ENCODE measurements at regions not wholly inside any gene's neighbourhood (a gene's known extent, or its start where the extent isn't known, plus 50 kb on each side); places are given as distances from the start of the nearest gene placed in this dataset.

DNA sequence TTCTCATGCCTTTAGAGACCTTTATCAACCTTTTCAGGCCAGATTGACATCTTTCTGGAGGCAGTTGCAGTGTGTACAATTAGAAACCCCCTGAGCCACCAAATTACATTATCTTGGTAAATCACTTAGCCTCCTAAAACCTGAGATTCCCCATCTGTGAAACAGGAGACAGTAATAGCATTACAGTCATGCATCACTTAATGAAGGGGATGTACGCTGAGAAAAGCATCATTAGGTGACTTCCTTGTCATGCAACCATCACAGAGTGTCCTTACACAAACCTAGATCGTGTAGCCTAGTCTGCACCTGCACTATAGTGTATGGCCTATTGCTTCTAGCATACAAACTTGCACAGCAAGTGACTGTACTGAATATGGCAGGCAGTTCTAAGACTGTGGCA, 400.8 kb upstream of the CNTN3 start:
- TF ChIP-seq, protein P1, sequence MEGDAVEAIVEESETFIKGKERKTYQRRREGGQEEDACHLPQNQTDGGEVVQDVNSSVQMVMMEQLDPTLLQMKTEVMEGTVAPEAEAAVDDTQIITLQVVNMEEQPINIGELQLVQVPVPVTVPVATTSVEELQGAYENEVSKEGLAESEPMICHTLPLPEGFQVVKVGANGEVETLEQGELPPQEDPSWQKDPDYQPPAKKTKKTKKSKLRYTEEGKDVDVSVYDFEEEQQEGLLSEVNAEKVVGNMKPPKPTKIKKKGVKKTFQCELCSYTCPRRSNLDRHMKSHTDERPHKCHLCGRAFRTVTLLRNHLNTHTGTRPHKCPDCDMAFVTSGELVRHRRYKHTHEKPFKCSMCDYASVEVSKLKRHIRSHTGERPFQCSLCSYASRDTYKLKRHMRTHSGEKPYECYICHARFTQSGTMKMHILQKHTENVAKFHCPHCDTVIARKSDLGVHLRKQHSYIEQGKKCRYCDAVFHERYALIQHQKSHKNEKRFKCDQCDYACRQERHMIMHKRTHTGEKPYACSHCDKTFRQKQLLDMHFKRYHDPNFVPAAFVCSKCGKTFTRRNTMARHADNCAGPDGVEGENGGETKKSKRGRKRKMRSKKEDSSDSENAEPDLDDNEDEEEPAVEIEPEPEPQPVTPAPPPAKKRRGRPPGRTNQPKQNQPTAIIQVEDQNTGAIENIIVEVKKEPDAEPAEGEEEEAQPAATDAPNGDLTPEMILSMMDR (conservative IDR thresholded peaks at IDR 0.05; ENCODE audit: low read depth, low read length) = no peak
- H3K4me3 ChIP-seq (ENCODE audit: low read depth, low read length) = no peak overlapping the region
- no peak for DNase-seq (ENCODE audit: low read depth)

DNA sequence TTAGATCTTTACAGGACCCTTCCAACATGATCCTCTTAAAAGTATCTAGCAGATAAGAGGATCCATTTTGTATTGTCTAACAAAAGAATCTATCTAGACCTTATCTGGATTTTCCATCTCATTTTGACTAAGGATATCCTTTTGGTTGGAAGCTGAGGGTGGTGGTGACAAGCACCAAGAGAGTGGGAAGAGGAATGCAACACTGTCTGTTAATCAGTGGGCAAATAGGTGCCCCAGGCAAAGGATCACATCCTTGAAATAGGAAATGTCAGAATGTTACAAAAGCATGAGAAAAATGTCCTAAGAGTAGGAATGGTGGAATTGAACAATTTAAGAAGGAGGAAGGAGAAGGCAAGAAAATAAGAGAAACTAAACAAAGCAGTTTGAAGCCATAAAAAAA, 420.7 kb upstream of the CNTN3 start:
- no peak overlapping the region for H3K4me3 ChIP-seq (ENCODE audit: low read depth, low read length)
- TF ChIP-seq, protein P1 (conservative IDR thresholded peaks at IDR 0.05; ENCODE audit: low read depth, low read length) = no peak
- DNase-seq (ENCODE audit: low read depth) = no peak

DNA sequence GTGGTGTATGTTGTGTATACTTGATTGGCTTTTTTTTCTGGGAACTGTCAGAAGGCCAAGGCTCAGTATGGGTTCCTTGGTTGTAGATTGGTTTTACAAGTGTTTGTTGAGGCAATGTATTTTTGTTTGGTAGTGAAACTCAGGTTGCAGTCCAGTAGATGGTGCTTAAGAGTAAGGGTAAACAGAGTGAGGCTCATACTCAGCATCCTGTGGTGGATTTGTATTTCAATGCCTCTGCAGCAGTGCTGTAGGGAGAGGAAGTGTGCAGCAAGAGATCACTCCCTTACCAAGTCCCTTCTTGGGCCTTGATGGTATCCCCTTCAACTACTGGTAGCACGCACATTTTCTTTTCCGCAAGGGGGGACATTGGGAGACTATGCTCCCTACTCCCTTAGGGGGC, 428.5 kb upstream of the CNTN3 start:
- TF ChIP-seq, protein P1 (conservative IDR thresholded peaks at IDR 0.05; ENCODE audit: low read depth, low read length) = no peak
- no peak overlapping the region for H3K4me3 ChIP-seq (ENCODE audit: low read depth, low read length)
- DNase-seq (ENCODE audit: low read depth) = no peak

DNA sequence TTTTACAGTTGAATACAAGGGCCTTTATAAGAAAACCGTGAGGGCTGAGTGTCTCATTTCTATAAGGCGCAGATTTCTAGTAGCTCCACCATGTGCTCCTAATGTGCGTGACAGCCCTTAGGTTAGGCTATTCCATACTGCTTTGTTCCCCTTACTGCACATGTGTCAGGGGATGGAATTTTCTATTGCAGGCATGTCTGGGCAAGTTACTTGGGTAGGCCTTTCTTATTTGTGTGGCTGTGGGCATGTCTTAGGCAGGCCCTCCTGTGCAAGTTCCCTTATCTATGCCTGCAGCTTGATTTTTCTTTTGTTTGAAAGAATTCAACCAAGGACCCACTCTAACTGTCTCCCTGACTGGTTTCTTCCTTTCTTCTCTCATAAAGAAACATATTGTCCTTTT, 434.2 kb upstream of the CNTN3 start:
- TF ChIP-seq, protein P1 (conservative IDR thresholded peaks at IDR 0.05; ENCODE audit: low read depth, low read length) = no peak
- no peak overlapping the region for H3K4me3 ChIP-seq (ENCODE audit: low read depth, low read length)
- DNase-seq (ENCODE audit: low read depth) = no peak

DNA sequence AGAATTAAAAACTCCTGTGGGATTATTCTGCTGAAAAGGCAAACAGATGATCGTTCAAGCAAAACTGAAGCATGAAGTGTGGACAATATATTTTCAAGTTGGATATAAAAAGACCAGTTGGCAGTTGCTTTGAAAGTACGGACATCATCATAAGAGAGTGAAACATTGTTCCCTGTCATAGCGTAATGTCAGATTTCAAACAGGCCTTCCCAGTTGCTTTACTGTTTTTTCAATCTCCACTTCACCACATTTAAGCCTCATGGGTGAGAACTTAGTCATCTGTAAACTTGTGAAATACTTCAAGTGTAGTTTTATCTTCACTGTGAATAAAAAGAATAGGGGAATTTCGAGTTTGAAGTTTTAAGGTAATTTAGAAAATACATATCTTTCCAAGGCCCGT, 435.1 kb upstream of the CNTN3 start:
- no peak for DNase-seq (ENCODE audit: low read depth)
- H3K4me3 ChIP-seq (ENCODE audit: low read depth, low read length) = no peak overlapping the region
- TF ChIP-seq, protein P1 (conservative IDR thresholded peaks at IDR 0.05; ENCODE audit: low read depth, low read length) = no peak

DNA sequence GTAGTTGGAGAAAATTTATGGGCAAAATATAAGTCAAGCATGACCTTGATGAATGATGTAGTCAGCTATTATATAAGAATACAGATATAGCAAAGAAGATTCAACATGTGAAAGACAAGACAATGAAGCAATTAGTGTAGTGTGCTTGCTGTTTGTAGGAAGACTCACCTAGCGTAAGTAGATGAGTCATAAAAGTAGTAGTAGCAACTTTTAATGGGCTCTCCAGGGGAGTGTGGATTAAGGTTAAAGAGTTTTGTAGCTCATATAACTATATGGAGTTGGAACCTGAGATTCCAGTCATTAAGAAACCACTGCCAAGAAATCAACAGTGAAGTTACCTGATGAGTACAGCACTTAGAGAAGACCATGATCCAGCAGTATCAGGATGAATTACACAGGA, 444.7 kb upstream of the CNTN3 start:
- no peak for DNase-seq (ENCODE audit: low read depth)
- no peak overlapping the region for H3K4me3 ChIP-seq (ENCODE audit: low read depth, low read length)
- TF ChIP-seq, protein P1 (conservative IDR thresholded peaks at IDR 0.05; ENCODE audit: low read depth, low read length) = no peak

DNA sequence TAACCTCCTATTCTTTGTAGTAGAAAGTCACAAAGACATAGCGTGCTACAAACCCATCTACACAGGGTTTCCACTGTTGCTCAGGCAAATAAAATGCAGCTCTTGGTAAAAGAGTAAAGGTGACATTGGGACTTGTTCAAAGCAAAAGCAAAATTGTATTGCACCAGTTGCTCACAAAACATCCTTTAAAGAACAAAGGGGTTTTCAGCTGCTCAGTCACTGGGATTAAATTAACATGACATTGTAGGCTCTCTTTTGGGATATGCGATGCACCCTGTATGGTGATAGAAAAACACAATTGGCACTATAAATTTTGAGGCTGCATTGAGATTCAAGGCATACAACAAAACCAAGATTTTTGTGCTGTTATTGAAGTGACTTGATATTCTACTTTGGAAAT, 447.3 kb upstream of the CNTN3 start:
- DNase-seq (ENCODE audit: low read depth) = no peak
- TF ChIP-seq, protein P1 (conservative IDR thresholded peaks at IDR 0.05; ENCODE audit: low read depth, low read length) = no peak

More for the DNA sequence above, 447.3 kb upstream of the CNTN3 start:
- H3K4me3 ChIP-seq (ENCODE audit: low read depth, low read length) = no peak overlapping the region
